ENCODE measurements at regions not wholly inside any gene's neighbourhood (a gene's known extent, or its start where the extent isn't known, plus 50 kb on each side); places are given as distances from the start of the nearest gene placed in this dataset.

DNA sequence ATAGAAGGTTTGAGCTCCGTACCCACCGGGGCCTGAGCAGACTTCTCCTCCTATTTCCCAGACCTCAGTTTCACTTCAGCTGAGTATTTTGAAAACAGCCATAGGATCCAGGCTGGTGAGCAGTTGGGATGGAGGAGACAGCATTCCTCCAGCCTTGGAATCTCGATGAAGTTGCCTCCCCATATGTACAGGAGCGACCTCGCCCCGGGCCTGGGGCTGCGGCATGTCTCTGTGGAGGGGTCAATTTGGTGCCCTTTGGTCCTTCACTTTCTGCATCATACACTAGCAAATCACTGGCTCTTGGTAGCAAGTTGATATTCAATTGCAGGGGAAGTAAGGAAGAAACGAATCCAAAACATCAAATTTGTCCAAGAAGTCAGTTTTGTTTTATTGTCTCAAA lies 402.0 kb upstream of the IRX4 start:
- no peak overlapping the region for H3K4me3 ChIP-seq
- WGBS, 2 donors: 76 to 92% methylated on average over 8 of the region's 8 CpGs
- H3K4me1 ChIP-seq: no peaks in the 10 kb centered on the region
- no peak for DNase-seq (ENCODE audit: low spot score in 2 of 2)
- TF ChIP-seq CTCF (IDR thresholded peaks at IDR 0.05): no peak
- TF ChIP-seq POLR2A (IDR thresholded peaks at IDR 0.05): no peak
- no peak for TF ChIP-seq EP300 (IDR thresholded peaks at IDR 0.05)
- no peaks in the 10 kb centered on the region for H3K9me3 ChIP-seq
- H3K36me3 ChIP-seq: no peaks in the 10 kb centered on the region
- no peaks in the 10 kb centered on the region for H3K27me3 ChIP-seq
- no peak overlapping the region for H3K27ac ChIP-seq

GRCh38 chr5:2283481-2284045 lies 400.8 kb upstream of the IRX4 start:
- DNase-seq (ENCODE audit: low spot score in 2 of 2): no peak
- H3K4me1 ChIP-seq: no peaks in the 10 kb centered on the region
- H3K27ac ChIP-seq: no peak overlapping the region
- WGBS, 2 donors: 83 to 97% methylated on average over 6 to 10 of the region's 10 CpGs
- TF ChIP-seq EP300 (IDR thresholded peaks at IDR 0.05): no peak
- TF ChIP-seq CTCF (IDR thresholded peaks at IDR 0.05): no peak
- TF ChIP-seq POLR2A (IDR thresholded peaks at IDR 0.05): no peak
- no peak overlapping the region for H3K4me3 ChIP-seq
- no peaks in the 10 kb centered on the region for H3K9me3 ChIP-seq
- H3K27me3 ChIP-seq: no peaks in the 10 kb centered on the region
- no peaks in the 10 kb centered on the region for H3K36me3 ChIP-seq

- TF ChIP-seq POLR2A (IDR thresholded peaks at IDR 0.05): no peak
- TF ChIP-seq EP300 (IDR thresholded peaks at IDR 0.05): no peak
- no peak for TF ChIP-seq CTCF (IDR thresholded peaks at IDR 0.05)
- H3K27ac ChIP-seq: no peak overlapping the region
- H3K9me3 ChIP-seq: no peaks in the 10 kb centered on the region
- no peak overlapping the region for H3K4me3 ChIP-seq
- H3K4me1 ChIP-seq: no peaks in the 10 kb centered on the region
- WGBS, 2 donors: 83 to 84% methylated on average over 7 of the region's 7 CpGs
- H3K36me3 ChIP-seq: no peaks in the 10 kb centered on the region
- no peaks in the 10 kb centered on the region for H3K27me3 ChIP-seq
- no peak for DNase-seq (ENCODE audit: low spot score in 2 of 2)
Measured at GRCh38 chr5:2282893-2283292, 400.2 kb upstream of the IRX4 start.

GRCh38 chr5:2282034-2282690 lies 399.4 kb upstream of the IRX4 start:
- Histone ChIP-seq H3K27ac (no peak overlapping the region), H3K9me3 (no peaks in the 10 kb centered on the region), H3K27me3 (no peaks in the 10 kb centered on the region), H3K4me3 (no peak overlapping the region), H3K4me1 (no peaks in the 10 kb centered on the region), H3K36me3 (no peaks in the 10 kb centered on the region)
- TF ChIP-seq EP300 (IDR thresholded peaks at IDR 0.05): no peak
- no peak for TF ChIP-seq CTCF (IDR thresholded peaks at IDR 0.05)
- TF ChIP-seq POLR2A (IDR thresholded peaks at IDR 0.05): no peak
- no peak for DNase-seq (ENCODE audit: low spot score in 2 of 2)
- 66 to 75% methylated on average over 11 of the region's 11 CpGs for WGBS, 2 donors

DNA sequence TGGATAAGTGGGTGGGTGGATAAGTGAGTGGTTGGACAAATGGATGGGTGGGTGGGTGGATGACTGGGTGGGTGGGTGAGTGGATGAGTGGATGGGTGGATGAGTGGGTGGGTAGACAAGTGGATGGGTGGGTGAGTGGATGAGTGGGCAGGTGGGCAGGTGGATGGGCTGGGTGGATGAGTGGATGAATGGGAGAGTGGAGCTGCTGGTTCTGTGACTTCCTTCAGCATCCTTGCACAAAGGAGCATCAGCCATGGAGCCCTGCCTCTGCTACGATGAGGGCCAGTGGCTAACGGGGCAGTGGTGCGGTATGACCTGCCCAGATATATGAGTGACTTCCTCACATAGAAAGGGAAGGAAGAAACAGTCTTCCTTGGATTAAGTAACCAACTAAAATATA lies 398.7 kb upstream of the IRX4 start:
- Histone ChIP-seq H3K4me3 (no peak overlapping the region), H3K27me3 (no peaks in the 10 kb centered on the region), H3K27ac (no peak overlapping the region), H3K9me3 (no peaks in the 10 kb centered on the region), H3K4me1 (no peaks in the 10 kb centered on the region), H3K36me3 (no peaks in the 10 kb centered on the region)
- no peak for DNase-seq (ENCODE audit: low spot score in 2 of 2)
- TF ChIP-seq POLR2A (IDR thresholded peaks at IDR 0.05) (no peak), EP300 (IDR thresholded peaks at IDR 0.05) (no peak), CTCF (IDR thresholded peaks at IDR 0.05) (no peak)
- 70 to 92% methylated on average over 3 of the region's 3 CpGs for WGBS, 2 donors
